NT2/D1 (cell line): ENCODE measurements at regions not wholly inside any gene's neighbourhood (a gene's known extent, or its start where the extent isn't known, plus 50 kb on each side); places are given as distances from the start of the nearest gene placed in this dataset.

Experiments used
- DNase-seq: peaks from one replicate; pipeline ENCODE4 v3.0.0-alpha.2; 2011; ENCODE audit warnings: low read depth, low spot score
- H3K27me3 ChIP-seq: 2 replicates; pipeline ENCODE4 v1.6.0; 2011; ENCODE audit warnings: mild to moderate bottlenecking; ENCODE audit not compliant: insufficient read length, insufficient read depth
- H3K36me3 ChIP-seq: 2 replicates; pipeline ENCODE4 v1.6.1; 2011; ENCODE audit warnings: mild to moderate bottlenecking, low read length, mixed read lengths; ENCODE audit not compliant: insufficient read depth, insufficient read length
- H3K4me1 ChIP-seq: 2 replicates; pipeline ENCODE4 v1.5.1; 2011; ENCODE audit not compliant: insufficient read depth, insufficient read length
- H3K4me3 ChIP-seq: 2 replicates; pipeline ENCODE4 v1.5.1; 2011; ENCODE audit warnings: low read depth; ENCODE audit not compliant: insufficient read length
- H3K9ac ChIP-seq: 2 replicates; pipeline ENCODE4 v1.6.0; 2011; ENCODE audit warnings: low read depth; ENCODE audit not compliant: insufficient read length
- H3K9me3 ChIP-seq: 2 replicates; pipeline ENCODE4 v1.5.1; 2011; ENCODE audit warnings: mild to moderate bottlenecking, low read length; ENCODE audit not compliant: insufficient read depth
- SUZ12 ChIP-seq: IDR thresholded peaks from 2 replicates; pipeline ENCODE4 v1.6.1; 2011; ENCODE audit not compliant: insufficient read length, insufficient read depth; ENCODE audit errors: extremely low read depth
- YY1 ChIP-seq: IDR thresholded peaks from 2 replicates; pipeline ENCODE4 v1.6.1; 2011; ENCODE audit not compliant: insufficient read length, insufficient read depth
- ZNF274 ChIP-seq: IDR thresholded peaks from 2 replicates; pipeline ENCODE4 v1.6.1; 2011; ENCODE audit warnings: mild to moderate bottlenecking, low read depth, low read length

DNA sequence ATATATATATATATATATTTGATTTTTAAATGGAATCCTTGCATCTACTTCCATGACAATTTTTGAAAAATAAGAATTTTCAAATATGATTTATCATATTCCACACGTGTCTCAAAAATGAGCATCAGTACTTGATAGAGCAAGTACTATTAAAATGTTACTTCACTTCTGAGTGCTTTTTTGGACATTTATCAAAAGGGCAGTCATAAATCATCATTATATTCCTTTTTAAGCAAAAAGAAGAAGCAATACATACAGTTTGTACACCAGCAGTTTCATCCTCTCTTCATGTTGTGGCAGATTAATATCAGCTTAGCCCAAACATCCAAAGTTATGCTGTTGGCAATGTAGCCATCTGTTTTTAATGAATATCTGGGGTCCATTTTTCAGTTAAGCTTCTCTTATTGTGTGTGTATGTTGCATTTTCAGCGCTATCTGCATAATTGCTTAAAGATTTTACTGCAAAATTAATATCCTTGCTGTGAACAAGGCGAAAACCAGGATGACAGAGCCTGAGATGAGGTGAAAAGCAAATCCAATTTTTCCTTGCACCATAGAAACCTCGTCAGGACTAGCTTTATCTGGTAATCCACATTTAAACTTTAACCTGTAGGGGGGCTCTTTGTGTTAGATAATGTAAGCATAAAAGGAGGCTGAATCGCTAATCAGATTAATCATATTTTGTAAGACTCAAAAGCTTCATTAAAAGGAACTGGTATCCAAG, 604.9 kb upstream of the AGTR1 start:
- Histone ChIP-seq H3K9me3 (no peaks in the 10 kb centered on the region), H3K4me3 (no peak overlapping the region), H3K36me3 (no peaks in the 10 kb centered on the region), H3K9ac (no peak overlapping the region), H3K4me1 (no peaks in the 10 kb centered on the region), H3K27me3 (no peaks in the 10 kb centered on the region)
- no peak for TF ChIP-seq YY1
- no peak for TF ChIP-seq ZNF274
- no peak for TF ChIP-seq SUZ12
- DNase-seq: no peak

DNA sequence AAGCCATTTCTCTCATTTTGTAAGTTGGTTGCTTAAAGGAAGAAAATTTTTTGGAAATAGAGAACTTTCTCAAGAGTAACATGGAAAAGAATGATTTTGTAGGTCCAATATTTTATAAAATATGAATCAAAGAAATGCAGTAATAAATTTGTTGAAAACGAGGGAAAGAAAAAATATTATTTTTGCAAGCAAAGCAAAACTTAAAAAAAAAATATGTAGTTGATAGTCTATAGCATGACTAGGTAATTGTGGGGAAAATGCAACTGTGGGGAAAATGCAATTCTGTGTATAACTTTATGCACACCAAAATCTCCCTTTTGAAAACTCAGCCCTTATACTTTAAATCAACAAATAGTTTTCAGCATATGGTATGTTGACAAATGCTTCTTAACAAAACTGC, 604.0 kb upstream of the AGTR1 start:
- H3K9me3 ChIP-seq: no peaks in the 10 kb centered on the region
- H3K36me3 ChIP-seq: no peaks in the 10 kb centered on the region
- no peak overlapping the region for H3K4me3 ChIP-seq
- H3K4me1 ChIP-seq: no peaks in the 10 kb centered on the region
- H3K9ac ChIP-seq: no peak overlapping the region
- H3K27me3 ChIP-seq: no peaks in the 10 kb centered on the region
- no peak for DNase-seq
- TF ChIP-seq ZNF274: no peak
- TF ChIP-seq YY1: no peak
- TF ChIP-seq SUZ12: no peak

DNA sequence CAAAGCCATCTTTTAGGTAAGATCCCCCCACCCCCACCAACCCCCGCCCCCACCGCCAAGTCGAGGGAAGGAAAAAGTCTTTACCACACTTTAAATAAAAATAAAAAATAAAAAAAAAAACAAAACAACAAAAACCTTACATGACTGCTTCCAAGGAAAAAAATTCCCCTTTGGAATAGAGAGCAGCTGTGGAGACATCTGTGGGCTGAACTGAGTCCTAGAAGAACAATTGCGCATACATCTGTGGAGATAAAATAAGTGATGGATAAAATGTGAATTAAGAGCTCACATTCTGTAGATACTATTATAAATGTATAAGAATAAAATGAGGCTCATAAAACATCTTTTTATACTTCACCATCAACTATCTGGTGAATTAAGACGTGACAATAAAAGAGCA, 601.7 kb upstream of the AGTR1 start:
- no peak for DNase-seq
- Histone ChIP-seq H3K9ac (no peak overlapping the region), H3K36me3 (no peaks in the 10 kb centered on the region), H3K9me3 (no peaks in the 10 kb centered on the region), H3K4me3 (no peak overlapping the region), H3K27me3 (no peaks in the 10 kb centered on the region), H3K4me1 (no peaks in the 10 kb centered on the region)
- no peak for TF ChIP-seq ZNF274
- TF ChIP-seq SUZ12: no peak
- no peak for TF ChIP-seq YY1

DNA sequence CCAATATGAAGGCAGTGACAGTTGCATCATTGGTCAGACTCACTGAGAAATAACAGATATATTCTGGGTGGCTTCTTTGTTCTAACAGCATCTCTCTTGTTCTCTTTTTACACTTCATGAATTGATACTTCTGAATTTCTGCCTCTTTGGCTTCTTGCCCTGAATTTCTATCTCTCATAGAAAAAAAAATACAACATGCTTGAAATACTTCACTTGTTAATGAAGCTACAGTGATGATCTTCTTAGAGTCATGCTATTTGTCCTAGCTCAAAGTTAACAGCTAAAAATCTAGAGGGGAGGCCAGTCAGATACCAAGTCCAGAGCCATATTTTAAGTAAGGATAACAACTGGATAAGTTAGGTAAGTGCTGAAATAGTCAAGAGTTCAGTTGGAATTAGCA, 597.2 kb upstream of the AGTR1 start:
- H3K9me3 ChIP-seq: no peaks in the 10 kb centered on the region
- TF ChIP-seq ZNF274 (no peak), SUZ12 (no peak), YY1 (no peak)

DNA sequence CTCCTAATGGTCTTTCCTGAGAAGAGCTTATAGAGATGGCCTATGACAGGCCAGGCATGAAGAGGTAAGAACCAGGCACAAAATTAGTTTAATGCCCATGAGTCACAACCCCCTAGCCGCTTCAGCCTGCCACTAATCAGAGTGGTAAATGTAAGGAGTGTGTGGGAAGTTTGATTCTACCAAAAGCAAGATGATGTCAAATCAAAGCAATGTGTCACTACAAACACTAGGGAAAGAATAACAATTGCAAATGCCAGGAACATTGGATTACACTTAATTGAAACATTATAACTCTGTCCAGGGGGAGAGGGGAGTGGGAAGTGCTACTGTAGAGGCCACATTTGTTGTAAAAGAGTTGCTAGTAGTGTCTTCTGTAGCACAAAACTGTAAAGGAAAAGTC, 596.6 kb upstream of the AGTR1 start:
- H3K27me3 ChIP-seq: no peaks in the 10 kb centered on the region
- TF ChIP-seq SUZ12 (no peak), ZNF274 (no peak), YY1 (no peak)
- H3K36me3 ChIP-seq: no peaks in the 10 kb centered on the region
- H3K9me3 ChIP-seq: no peaks in the 10 kb centered on the region
- no peak overlapping the region for H3K9ac ChIP-seq
- H3K4me1 ChIP-seq: no peaks in the 10 kb centered on the region
- DNase-seq: no peak
- H3K4me3 ChIP-seq: no peak overlapping the region

More for the DNA sequence above, 597.2 kb upstream of the AGTR1 start:
- Histone ChIP-seq H3K4me1 (no peaks in the 10 kb centered on the region), H3K4me3 (no peak overlapping the region), H3K9ac (no peak overlapping the region), H3K36me3 (no peaks in the 10 kb centered on the region), H3K27me3 (no peaks in the 10 kb centered on the region)
- DNase-seq: no peak

DNA sequence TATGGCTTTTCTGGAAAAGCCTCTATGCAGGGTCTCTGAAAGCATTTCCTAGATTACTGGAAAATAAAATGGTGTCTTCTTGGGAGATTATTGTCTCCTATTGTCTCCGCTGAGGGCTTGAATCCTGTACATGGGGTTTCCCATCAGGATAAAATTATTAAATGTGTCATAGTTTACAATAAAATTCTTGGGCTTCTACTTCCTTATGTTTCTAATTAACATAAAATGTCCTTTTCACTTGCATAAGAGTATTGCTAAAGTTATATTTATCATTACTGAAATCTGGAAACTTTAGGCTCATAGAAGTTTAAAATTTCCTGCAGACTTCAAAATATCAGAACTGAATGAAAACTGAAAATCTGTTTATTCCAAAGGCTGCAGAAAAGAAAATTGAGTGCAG, 595.5 kb upstream of the AGTR1 start:
- Histone ChIP-seq H3K27me3 (no peaks in the 10 kb centered on the region), H3K9ac (no peak overlapping the region), H3K4me3 (no peak overlapping the region), H3K36me3 (no peaks in the 10 kb centered on the region), H3K4me1 (no peaks in the 10 kb centered on the region), H3K9me3 (no peaks in the 10 kb centered on the region)
- DNase-seq: no peak
- TF ChIP-seq ZNF274: no peak
- TF ChIP-seq SUZ12: no peak
- no peak for TF ChIP-seq YY1

DNA sequence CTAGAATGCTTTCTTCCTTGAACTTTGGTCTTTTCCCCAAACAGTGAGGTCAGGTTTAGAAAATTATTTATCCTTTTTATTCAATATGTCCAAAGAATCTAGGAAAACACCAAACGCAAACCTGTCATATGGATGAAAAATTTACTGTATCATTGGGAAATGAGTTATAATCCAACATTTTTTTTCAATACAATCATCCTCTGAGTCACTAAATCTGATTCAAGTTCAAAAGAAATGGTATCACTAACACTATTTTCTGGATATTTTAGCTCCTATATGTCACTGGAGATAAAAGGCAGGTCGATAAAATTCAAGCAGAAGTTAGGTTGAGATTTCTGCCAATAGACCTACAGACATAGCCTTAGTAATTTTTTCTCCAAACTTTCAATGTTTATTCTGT, 591.6 kb upstream of the AGTR1 start:
- no peaks in the 10 kb centered on the region for H3K9me3 ChIP-seq
- H3K9ac ChIP-seq: no peak overlapping the region
- TF ChIP-seq SUZ12 (no peak), YY1 (no peak), ZNF274 (no peak)
- H3K4me3 ChIP-seq: no peak overlapping the region
- no peak for DNase-seq
- H3K27me3 ChIP-seq: no peaks in the 10 kb centered on the region
- no peaks in the 10 kb centered on the region for H3K4me1 ChIP-seq
- H3K36me3 ChIP-seq: no peaks in the 10 kb centered on the region

DNA sequence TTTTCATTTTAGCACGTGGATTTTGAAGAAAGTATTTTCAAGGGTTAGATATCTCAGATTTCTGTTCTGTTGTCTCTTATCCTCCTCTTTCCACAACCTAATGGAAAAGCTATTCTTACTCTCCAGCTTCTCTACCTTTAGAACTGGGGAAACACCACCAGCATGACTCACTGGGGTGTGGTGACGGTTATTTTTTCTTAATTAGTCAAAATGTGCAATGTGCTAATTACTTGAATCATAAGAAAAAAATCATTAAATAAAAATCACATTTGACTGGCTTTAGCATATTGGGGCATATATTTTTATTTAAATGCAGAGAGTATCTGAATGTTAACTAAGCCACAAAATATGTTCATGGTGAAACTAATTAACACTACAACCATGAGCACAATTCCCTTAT, 570.7 kb upstream of the AGTR1 start:
- DNase-seq: no peak
- no peaks in the 10 kb centered on the region for H3K4me1 ChIP-seq
- no peak overlapping the region for H3K9ac ChIP-seq
- H3K9me3 ChIP-seq: no peaks in the 10 kb centered on the region
- H3K36me3 ChIP-seq: no peaks in the 10 kb centered on the region
- H3K4me3 ChIP-seq: no peak overlapping the region
- H3K27me3 ChIP-seq: no peaks in the 10 kb centered on the region
- TF ChIP-seq ZNF274 (no peak), YY1 (no peak), SUZ12 (no peak)
